GM12878 (cell line): ENCODE measurements at regions not wholly inside any gene's neighbourhood (a gene's known extent, or its start where the extent isn't known, plus 50 kb on each side); places are given as distances from the start of the nearest gene placed in this dataset.

ENCODE experiments used
- ATAC-seq: fragments of 200-7000 bp; cut with Tn5 transposase; 3 replicates; pipeline ENCODE4 v1.9.1; 2020; ENCODE audit warnings: mild to moderate bottlenecking, moderate library complexity
- BruUV-seq: library from RNA; stranded (reverse); fragments of 400-500 nt; replicated peaks from 2 replicates; lab custom pipeline; 2021; lab: Mats Ljungman, UMichigan
- CTCF ChIA-PET: fragments of 300-600 bp; sonication (Branson Sonifier 250); formaldehyde crosslinking; extraction: SDS; loops from one replicate; lab custom pipeline; 2021; ENCODE audit warnings: inconsistent platforms; lab: Yijun Ruan, JAX
- POLR2A ChIA-PET: fragments of 350-600 bp; formaldehyde crosslinking; extraction: SDS; loops from one replicate; lab custom pipeline; 2021; ENCODE audit warnings: inconsistent platforms; lab: Charles Lee
- RAD21 ChIA-PET: fragments of 300-600 bp; sonication (Branson Sonifier 250); formaldehyde crosslinking; loops from one replicate; lab custom pipeline; 2023; ENCODE audit warnings: antibody characterized with exemption; ENCODE audit not compliant: unreplicated experiment; lab: Charles Lee
- SMC1A ChIA-PET: fragments of 300-600 bp; sonication (Branson Sonifier 250); formaldehyde crosslinking; loops from one replicate; lab custom pipeline; 2023; ENCODE audit not compliant: unreplicated experiment, uncharacterized antibody; lab: Charles Lee
- DNase-seq: peaks from one replicate; pipeline ENCODE4 v3.0.0-alpha.2; 2011; ENCODE audit warnings: low read depth, low spot score
- FAIRE-seq: peaks from 3 replicates; lab custom pipeline; 2011; peaks lifted over from hg19 to GRCh38; lab: Jason Lieb, UNC
- H2AFZ ChIP-seq: 2 replicates; pipeline ENCODE4 v1.6.0; 2011; ENCODE audit warnings: low read depth, low read length, control low read depth; ENCODE audit not compliant: control insufficient read depth
- H3K27ac ChIP-seq: 2 replicates; pipeline ENCODE4 v1.5.1; 2011; ENCODE audit warnings: control low read depth; ENCODE audit not compliant: control insufficient read depth, insufficient read depth
- H3K27me3 ChIP-seq, 2 experiments: replicated peaks in 1 of 2; 2 replicates each; pipeline versions ENCODE4 v1.6.0 to v1.6.1; 2011; ENCODE audit warnings: low read length in 1 of 2; ENCODE audit not compliant: control insufficient read depth in 2 of 2, insufficient read depth in 2 of 2
- H3K36me3 ChIP-seq, 2 experiments: 2 replicates each; pipeline ENCODE4 v1.5.1; 2011; ENCODE audit warnings: low read length in 1 of 2; ENCODE audit not compliant: control insufficient read depth in 2 of 2, insufficient read depth in 2 of 2
- H3K4me1 ChIP-seq: 2 replicates; pipeline ENCODE4 v1.6.1; 2011; ENCODE audit warnings: mild to moderate bottlenecking, low read length, moderate library complexity, mixed read lengths; ENCODE audit not compliant: control insufficient read depth, insufficient read depth
- H3K4me2 ChIP-seq: 2 replicates; pipeline ENCODE4 v1.6.0; 2011; ENCODE audit warnings: control low read depth; ENCODE audit not compliant: control insufficient read depth, insufficient read depth
- H3K4me3 ChIP-seq: fragments of 200-600 bp; sonication (generic); 2 replicates; pipeline ENCODE4 v1.5.1; 2016
- H3K79me2 ChIP-seq: 2 replicates; pipeline ENCODE4 v1.6.0; 2011; ENCODE audit warnings: low read length; ENCODE audit not compliant: control insufficient read depth, insufficient read depth
- H3K9ac ChIP-seq: 2 replicates; pipeline ENCODE4 v1.8.0; 2011; ENCODE audit warnings: low read length, control low read depth, mixed read lengths; ENCODE audit not compliant: control insufficient read depth, insufficient read depth
- H3K9me3 ChIP-seq: replicated peaks from 3 replicates; pipeline ENCODE4 v1.5.1; 2011; ENCODE audit warnings: mild to moderate bottlenecking, low read length; ENCODE audit not compliant: control insufficient read depth, insufficient read depth
- H4K20me1 ChIP-seq: 2 replicates; pipeline ENCODE4 v1.6.0; 2011; ENCODE audit not compliant: control insufficient read depth, insufficient read depth
- ETV6 ChIP-seq, 2 experiments: fragments of 450-650 bp in 1 of 2; IDR thresholded peaks in 1 of 2; conservative IDR thresholded peaks in 1 of 2; 2 replicates each; pipeline ENCODE4 v1.6.1; 2014; ENCODE audit warnings: antibody characterized with exemption in 1 of 2, borderline replicate concordance in 1 of 2, low read depth in 1 of 2, mild to moderate bottlenecking in 1 of 2, moderate library complexity in 1 of 2
- FOS ChIP-seq: IDR thresholded peaks from 3 replicates; pipeline ENCODE4 v1.6.1; 2011; ENCODE audit warnings: borderline replicate concordance; ENCODE audit not compliant: insufficient read length; ENCODE audit errors: extremely low read depth
- GABPA ChIP-seq: IDR thresholded peaks from 2 replicates; pipeline ENCODE4 v1.6.1; 2014; ENCODE audit warnings: antibody characterized with exemption, low read depth, mild to moderate bottlenecking, inconsistent platforms
- KDM1A ChIP-seq: fragments of 200-600 bp; sonication (generic); IDR thresholded peaks from 2 replicates; pipeline ENCODE4 v1.6.1; 2016; ENCODE audit warnings: borderline replicate concordance
- NFIC ChIP-seq: IDR thresholded peaks from 2 replicates; pipeline ENCODE4 v1.6.1; 2012; ENCODE audit warnings: low read depth, mild to moderate bottlenecking, inconsistent platforms, low read length, moderate library complexity
- NFYA ChIP-seq: IDR thresholded peaks from 2 replicates; pipeline ENCODE4 v1.6.1; 2011; ENCODE audit warnings: low read depth, mild to moderate bottlenecking, low read length, improper control_type of control experiment, borderline replicate concordance
- PAX5 ChIP-seq: IDR thresholded peaks from 2 replicates; pipeline ENCODE4 v1.6.1; 2011; ENCODE audit warnings: low read depth, low read length, borderline replicate concordance
- TAF1 ChIP-seq: IDR thresholded peaks from 2 replicates; pipeline ENCODE4 v1.6.1; 2011; ENCODE audit warnings: mild to moderate bottlenecking, low read depth, low read length, borderline replicate concordance
- ZZZ3 ChIP-seq: IDR thresholded peaks from 2 replicates; pipeline ENCODE4 v1.6.1; 2011; ENCODE audit warnings: low read depth; ENCODE audit not compliant: control insufficient read depth, insufficient read length
- WGBS: methylation state at CpG from one replicate; pipeline ENCODE4 v1.1.6; 2016; ENCODE audit warnings: low lambda C conversion rate; ENCODE audit not compliant: insufficient replicate concordance, insufficient coverage; ENCODE audit errors: missing lambda C conversion rate; 5-methylcytosine and 5-hydroxymethylcytosine counted together
- in situ Hi-C: fragments of 300-500 bp; cut with MboI; formaldehyde crosslinking; loops from 9 replicates; pipeline ENCODE4 v1.14.3; 2018; ENCODE audit warnings: mixed read lengths
- intact Hi-C: fragments of 100-400 bp; cut with micrococcal nuclease; formaldehyde crosslinking; loops from one replicate; pipeline ENCODE4 v1.14.2; 2022; ENCODE audit not compliant: unreplicated experiment
- TF ChIP-seq, protein P1 (sequence below): fragments of 450-650 bp; IDR thresholded peaks from 2 replicates; pipeline ENCODE4 v1.6.1; 2018; ENCODE audit warnings: mild to moderate bottlenecking, low read depth, moderate library complexity; ENCODE audit not compliant: partially characterized antibody
- TF ChIP-seq, protein P2 (sequence below): IDR thresholded peaks from 2 replicates; pipeline ENCODE4 v1.6.1; 2012; ENCODE audit warnings: low read depth, low read length, improper control_type of control experiment

DNA sequence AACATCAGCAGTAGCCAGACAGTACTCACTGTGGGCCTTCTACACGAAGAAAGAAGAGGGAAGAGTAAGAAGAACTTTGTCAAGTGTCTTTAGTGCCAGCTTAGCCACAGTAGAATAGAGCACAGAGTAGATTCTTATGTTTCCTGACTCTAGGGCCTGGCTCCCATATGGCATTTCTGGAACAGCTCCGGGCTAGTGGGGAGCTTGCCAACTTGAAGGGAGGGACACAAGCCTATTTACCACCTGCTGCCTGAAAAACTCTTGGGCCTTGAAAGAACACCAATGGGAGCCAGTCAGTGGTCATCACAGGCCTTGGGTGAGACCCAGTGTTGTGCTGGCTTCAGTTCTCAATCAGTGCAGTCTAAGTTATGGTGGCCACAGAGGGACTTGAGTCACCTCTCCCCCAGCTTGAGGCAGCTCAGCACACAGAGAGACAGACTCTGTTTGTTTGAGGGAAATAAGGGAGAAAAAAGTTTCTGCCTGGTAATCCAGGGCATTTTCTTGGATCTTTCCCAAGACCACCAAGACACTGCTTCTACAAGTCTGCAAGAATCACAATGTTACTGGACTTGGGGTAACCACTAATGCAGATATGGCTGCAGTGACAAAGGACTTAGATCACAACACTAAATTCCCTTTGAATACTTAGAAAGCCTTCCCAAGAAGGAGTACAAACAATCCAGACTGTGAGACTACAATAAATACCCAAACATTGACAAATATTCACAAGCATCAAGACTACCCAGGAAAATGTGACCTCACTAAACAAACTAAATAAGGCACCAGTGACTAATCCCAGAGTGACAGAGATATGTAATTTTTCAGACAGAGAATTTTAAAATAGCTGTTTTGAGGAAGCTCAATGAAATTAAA is 261.0 kb upstream of the NDST3 start (continued):
- TF ChIP-seq, protein P1, sequence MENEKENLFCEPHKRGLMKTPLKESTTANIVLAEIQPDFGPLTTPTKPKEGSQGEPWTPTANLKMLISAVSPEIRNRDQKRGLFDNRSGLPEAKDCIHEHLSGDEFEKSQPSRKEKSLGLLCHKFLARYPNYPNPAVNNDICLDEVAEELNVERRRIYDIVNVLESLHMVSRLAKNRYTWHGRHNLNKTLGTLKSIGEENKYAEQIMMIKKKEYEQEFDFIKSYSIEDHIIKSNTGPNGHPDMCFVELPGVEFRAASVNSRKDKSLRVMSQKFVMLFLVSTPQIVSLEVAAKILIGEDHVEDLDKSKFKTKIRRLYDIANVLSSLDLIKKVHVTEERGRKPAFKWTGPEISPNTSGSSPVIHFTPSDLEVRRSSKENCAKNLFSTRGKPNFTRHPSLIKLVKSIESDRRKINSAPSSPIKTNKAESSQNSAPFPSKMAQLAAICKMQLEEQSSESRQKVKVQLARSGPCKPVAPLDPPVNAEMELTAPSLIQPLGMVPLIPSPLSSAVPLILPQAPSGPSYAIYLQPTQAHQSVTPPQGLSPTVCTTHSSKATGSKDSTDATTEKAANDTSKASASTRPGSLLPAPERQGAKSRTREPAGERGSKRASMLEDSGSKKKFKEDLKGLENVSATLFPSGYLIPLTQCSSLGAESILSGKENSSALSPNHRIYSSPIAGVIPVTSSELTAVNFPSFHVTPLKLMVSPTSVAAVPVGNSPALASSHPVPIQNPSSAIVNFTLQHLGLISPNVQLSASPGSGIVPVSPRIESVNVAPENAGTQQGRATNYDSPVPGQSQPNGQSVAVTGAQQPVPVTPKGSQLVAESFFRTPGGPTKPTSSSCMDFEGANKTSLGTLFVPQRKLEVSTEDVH: no peak
- TF ChIP-seq, all 136 proteins: peak for 0

DNA sequence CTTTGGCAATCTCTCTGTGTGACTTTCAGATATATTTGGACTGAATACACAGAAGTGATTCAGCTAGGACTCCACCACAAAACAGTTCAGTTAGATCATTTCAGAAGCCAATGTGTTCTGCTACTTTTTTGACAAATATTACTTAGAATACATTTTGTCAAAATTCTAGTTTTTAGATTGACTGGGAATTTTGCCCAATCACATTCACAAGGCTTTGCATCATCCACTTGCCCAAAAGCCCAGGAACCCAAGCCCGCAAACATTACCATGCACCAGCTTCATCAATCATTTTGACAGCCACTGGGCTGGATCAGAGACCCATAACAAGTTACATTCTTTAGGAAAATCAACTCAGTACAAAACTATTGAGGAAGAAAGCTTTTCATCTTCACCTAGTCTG is 256.6 kb upstream of the NDST3 start:
- ChIA-PET POLR2A (no interaction called here), CTCF (no interaction called here), SMC1A (no interaction called here), RAD21 (no interaction called here)
- in situ Hi-C loops: no loop called here
- H3K27ac ChIP-seq: no peak overlapping the region
- H3K4me3 ChIP-seq: no peak overlapping the region
- intact Hi-C loops: no loop called here
- H3K79me2 ChIP-seq: no peaks in the 10 kb centered on the region
- no peaks in the 10 kb centered on the region for H3K9me3 ChIP-seq
- no peaks in the 10 kb centered on the region for H4K20me1 ChIP-seq
- ATAC-seq: no peak
- H3K27me3 ChIP-seq: no peaks in the 10 kb centered on the region
- no TSS peak for BruUV-seq
- no peak for TF ChIP-seq KDM1A
- no peak for TF ChIP-seq ETV6 (conservative IDR thresholded peaks at IDR 0.05 in 1 of 2, IDR thresholded peaks at IDR 0.05 in 1 of 2; ENCODE audit: borderline replicate concordance in 1 of 2, low read depth in 1 of 2)
- no peak for TF ChIP-seq NFIC
- TF ChIP-seq, protein P2, sequence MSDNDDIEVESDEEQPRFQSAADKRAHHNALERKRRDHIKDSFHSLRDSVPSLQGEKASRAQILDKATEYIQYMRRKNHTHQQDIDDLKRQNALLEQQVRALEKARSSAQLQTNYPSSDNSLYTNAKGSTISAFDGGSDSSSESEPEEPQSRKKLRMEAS: no peak
- TF ChIP-seq FOS: no peak
- TF ChIP-seq NFYA: no peak
- TF ChIP-seq GABPA: no peak
- no peak for TF ChIP-seq PAX5
- TF ChIP-seq ZZZ3: no peak
- no peak for TF ChIP-seq TAF1
- no peak overlapping the region for H3K4me2 ChIP-seq
- no peak overlapping the region for H3K9ac ChIP-seq
- no peak for FAIRE-seq
- H3K36me3 ChIP-seq: no peaks in the 10 kb centered on the region
- H2AFZ ChIP-seq: no peak overlapping the region
- H3K4me1 ChIP-seq: no peaks in the 10 kb centered on the region
- no peak for DNase-seq
- 0% methylated on average over 1 of the region's 1 CpG for WGBS
